ENCODE measurements at regions not wholly inside any gene's neighbourhood (a gene's known extent, or its start where the extent isn't known, plus 50 kb on each side); places are given as distances from the start of the nearest gene placed in this dataset.

DNA sequence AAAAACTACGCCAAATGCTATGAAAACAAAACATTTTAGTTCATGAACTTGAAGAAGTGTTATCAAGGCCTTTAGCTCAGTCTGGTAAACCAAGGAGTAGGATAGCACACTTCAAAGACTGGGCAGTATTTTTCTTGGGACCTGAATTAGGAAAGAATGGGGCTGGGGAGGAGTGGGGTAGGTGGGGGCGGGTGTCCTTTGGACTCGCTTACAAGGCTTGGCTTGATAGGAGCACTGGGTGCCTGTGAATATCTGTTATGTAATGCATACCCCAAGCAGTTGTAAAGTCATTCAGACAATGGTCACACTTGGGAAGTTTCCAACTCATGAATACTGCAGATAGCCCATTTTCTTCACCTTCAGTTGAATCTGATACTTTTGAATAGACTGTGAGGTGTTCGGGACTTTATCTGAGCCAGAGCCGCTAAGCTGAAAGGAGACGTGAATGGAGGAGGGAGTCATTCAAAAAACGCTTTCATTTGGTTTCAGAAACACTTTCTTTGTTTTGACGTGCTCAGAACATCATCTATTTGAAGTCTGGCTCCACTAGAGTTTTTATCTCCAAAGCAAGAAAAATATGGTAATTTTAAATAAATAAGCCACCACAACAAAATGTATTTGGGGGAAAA lies 70.1 kb upstream of the FAM204A start:
- DNase-seq (ENCODE audit: low spot score), result no peak

DNA sequence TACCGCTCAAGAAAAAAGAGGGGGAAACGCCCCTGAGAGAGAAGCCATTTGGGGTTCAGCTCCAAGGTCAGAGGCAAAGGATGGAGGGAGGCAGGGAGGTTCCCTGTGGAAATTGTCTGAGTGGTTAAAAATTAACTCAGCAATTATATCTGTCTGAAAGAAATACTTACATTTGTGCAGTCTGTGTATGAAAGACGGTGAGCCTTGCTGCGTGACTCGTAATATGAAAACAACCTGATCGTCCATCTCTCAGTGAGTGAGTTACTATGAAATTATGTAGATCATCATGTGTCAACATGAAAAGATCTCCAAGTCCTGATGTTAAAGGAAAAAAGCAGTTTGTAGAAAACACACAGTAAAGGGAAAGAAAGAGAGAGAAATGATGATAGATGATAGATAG lies 67.2 kb upstream of the FAM204A start:
- no peak for DNase-seq (ENCODE audit: low spot score)

DNA sequence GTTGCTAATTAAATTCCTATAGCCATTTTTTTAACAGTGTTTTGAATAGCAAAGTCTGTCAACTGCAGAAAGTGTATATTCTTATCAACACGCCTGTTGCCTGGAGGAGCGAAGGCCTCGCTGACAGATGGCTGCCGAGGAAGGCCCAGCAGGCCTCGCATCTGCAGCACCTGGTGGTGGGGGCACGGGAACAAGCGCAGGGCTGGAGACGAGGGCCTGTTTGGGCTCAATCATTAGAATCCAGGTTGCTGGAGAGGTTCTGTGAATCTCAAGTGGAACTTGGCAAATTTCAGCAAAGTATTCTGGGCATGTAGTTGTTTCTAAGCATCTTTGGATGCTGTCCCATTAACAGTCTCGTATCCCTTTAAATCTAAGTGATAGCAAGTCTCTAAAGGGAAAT lies 66.1 kb upstream of the FAM204A start:
- DNase-seq (ENCODE audit: low spot score), result no peak

DNA sequence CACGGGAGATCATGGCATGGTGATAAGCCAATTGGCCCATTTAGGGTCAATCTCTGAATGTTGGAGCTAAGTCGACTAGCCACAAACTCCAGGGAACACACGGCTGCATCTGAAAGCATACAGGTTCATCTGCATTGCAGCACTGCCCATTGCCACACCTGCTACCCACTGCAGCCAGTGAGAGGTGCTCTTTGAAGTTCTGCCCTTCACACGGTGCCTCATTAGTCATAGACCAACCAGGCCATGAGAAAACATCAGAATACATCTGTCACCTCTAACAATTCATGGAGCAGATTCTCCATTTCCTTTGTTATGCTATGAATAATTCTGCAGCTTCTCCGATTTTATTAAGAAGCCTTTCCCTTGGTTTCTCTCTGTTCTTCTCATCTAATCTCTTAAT lies 65.7 kb upstream of the FAM204A start:
- no peak for DNase-seq (ENCODE audit: low spot score)

GRCh38 chr10:118407026-118407425 lies 64.9 kb upstream of the FAM204A start:
- DNase-seq (ENCODE audit: low spot score), result no peak

DNA sequence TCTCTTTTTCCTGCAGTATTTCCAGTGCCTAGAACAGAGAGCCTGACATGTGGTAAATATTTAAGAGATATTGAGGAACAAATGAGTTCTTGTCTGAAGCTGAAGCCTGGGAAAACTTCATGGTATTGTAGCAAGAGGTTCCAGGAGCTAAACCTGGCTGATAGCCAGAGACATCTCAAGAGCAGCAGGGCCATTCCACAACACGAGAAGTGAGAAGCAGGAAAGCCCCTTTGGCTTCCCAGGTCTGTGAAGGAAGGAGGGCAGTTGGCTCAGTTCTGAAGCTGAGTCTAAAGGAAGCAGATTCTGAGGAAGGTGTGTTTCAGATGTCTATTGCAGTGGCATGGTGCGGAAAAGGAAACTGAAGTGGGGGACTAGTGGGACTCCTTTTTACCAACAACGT lies 63.8 kb upstream of the FAM204A start:
- DNase-seq (ENCODE audit: low spot score), result no peak

DNA sequence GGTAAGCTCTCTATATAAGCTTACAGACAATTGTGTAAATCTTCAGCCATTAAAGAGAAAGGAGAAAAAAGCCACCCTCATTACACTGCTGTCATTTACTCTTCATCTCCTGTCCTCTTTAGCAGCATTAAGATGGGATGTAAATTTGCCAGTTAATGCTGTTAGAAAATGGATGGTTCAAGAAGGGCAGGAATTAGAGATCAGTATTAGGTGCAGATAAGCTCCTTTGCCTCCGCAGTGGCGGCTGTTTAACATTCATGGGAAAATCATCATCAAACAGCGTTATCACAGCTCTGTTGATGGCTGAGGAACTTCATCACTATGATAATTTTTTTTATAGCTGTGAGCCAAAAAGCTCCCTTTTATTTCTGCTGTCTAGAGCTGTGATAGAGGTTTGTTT lies 61.8 kb upstream of the FAM204A start:
- DNase-seq (ENCODE audit: low spot score), result no peak

DNA sequence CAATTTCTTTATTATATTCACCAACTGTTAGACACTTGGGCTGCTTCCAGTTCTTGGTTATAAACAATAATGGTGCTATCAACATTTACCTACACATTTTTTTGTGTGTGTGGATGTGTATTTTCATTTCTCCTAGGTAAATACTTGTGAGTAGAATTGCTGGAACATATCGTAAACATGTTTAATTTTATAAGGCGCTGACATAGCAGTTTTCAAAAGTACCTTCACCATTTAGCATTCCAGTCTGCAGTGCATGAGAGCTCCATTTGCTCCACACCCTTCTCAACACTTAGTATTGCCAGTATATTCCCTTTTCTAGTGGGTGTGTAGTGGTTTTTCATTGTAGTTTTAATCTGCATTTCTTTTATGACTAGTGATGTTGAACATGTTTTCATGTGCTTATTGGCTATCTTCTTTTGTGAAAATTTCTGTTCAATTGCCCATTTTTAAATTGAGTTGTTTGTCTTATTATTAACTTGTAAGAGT lies 59.6 kb upstream of the FAM204A start:
- no peak for DNase-seq (ENCODE audit: low spot score)

DNA sequence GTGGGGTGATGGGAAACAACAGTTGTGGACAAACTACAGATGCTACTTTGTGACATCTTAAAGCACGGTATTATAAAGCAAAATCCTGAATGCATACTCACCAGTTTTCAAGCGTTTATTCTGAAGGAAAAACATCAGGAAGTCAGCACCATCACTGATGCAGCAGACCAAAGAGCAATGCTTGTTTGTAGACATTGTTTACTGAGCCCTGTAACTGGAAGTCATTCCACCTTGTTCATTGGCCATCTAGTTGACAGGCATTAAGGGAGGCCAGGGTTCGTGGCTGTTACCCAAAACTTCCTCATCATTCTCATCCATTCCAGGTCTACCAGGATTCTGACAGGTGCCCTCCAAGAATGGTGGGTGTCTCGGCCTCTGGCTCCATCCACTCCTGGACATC lies 55.3 kb upstream of the FAM204A start:
- no peak for DNase-seq (ENCODE audit: low spot score)

DNA sequence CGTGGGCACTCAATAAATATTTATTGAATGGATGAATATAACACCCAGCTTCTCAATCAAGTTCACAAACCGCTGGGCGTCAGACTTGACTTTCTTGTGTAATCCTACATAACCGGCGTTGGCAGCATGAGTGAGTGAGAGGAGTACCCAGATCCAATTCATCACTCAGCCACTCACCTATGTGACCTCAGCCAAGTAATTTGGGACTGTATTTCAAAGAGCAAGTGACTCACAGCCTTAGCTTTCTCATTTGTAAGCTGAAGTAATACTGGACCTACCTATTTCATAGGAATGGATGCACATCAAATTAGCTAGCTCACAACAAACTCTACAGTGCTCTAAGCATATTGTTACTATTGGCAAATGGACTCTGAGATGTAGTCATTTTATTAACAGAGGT lies 53.8 kb upstream of the FAM204A start:
- DNase-seq (ENCODE audit: low spot score), result no peak

DNA sequence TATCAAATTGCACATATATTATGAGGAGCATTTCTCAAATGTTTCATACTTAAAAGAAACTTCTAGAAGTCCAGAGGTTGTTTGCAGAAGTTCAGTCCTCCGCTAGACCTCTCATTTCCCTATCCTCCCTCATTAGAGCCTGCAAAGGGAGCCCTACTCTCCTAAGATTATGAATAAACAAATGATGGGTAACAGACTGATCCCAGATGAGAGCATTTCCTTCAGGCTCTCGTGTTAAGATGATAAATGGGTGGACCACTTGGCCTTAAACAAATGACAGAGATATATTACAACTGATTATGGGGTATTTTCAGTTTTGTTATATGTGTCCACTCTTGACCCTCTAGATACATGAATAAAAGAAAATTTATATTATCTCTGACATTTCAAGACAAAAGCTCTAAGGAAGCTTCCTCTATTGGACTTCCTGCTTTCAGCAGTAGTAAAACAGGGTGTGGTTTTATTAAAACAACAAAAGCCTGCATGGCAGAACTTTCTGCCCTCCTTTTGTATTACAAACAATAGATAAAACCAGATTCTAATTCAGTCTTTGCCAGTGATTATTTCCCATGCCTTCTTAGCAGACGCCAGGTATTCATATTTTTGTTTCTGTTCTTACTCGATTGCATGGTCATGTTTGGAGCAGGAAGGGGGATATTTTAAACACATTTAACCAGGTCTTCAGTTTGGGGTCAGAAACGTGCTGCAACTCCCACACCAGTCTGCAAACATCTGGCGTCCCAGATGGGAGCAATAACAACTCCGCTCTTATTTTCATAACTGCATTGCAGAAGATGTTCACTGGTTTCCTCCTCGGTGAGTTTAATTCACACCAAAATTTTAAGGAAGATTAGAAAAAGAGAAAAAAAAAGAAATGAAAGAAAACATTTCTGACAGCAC lies 52.4 kb upstream of the FAM204A start:
- DNase-seq (ENCODE audit: low spot score), result no peak

- DNase-seq (ENCODE audit: low spot score), result no peak
Observed at GRCh38 chr10:118392761-118393160, 50.6 kb upstream of the FAM204A start.
